ENCODE measurements at regions not wholly inside any gene's neighbourhood (a gene's known extent, or its start where the extent isn't known, plus 50 kb on each side); places are given as distances from the start of the nearest gene placed in this dataset.

- POLR2A ChIA-PET = no interaction called here
- no peak overlapping the region for H3K4me3 ChIP-seq (ENCODE audit: low read depth in 2 of 2, low read length in 1 of 2)
- CTCF ChIA-PET = no interaction called here
- H3K27ac ChIP-seq (ENCODE audit: low read depth in 2 of 2, low read length in 1 of 2) = no peak overlapping the region
- H3K4me2 ChIP-seq = no peak overlapping the region
- no peaks in the 10 kb centered on the region for H3K9me2 ChIP-seq
- no peak overlapping the region for H2AFZ ChIP-seq (ENCODE audit: low read depth)
- H3K36me3 ChIP-seq (replicated peaks in 1 of 2; ENCODE audit: control insufficient read depth in 1 of 2, insufficient read depth in 2 of 2, low read length in 1 of 2) = no peaks in the 10 kb centered on the region
- H3K9ac ChIP-seq = no peak overlapping the region
- H3K4me1 ChIP-seq (ENCODE audit: control insufficient read depth in 1 of 2, insufficient read depth in 2 of 2, low read depth in 1 of 2, low read length in 1 of 2) = no peaks in the 10 kb centered on the region
- WGBS (ENCODE audit: low lambda C conversion rate) = 34% methylated on average over 3 of the region's 3 CpGs
- TF ChIP-seq MEF2A (IDR thresholded peaks at IDR 0.05; ENCODE audit: borderline replicate concordance, low read depth) = no peak
- TF ChIP-seq TEAD4 (IDR thresholded peaks at IDR 0.05; ENCODE audit: borderline replicate concordance, insufficient read depth) = no peak
- no peak for TF ChIP-seq SMC3 (IDR thresholded peaks at IDR 0.05; ENCODE audit: low read depth, low read length)
- no peak for TF ChIP-seq EP300 (IDR thresholded peaks at IDR 0.05; ENCODE audit: borderline replicate concordance in 1 of 2, low read depth in 1 of 2, low read length in 1 of 2)
- no peak for TF ChIP-seq YY1 (IDR thresholded peaks at IDR 0.05; ENCODE audit: low read depth)
- H4K20me1 ChIP-seq (ENCODE audit: insufficient read depth) = no peaks in the 10 kb centered on the region
- no peaks in the 10 kb centered on the region for H3K9me3 ChIP-seq
- H3K79me2 ChIP-seq (ENCODE audit: insufficient read depth) = no peaks in the 10 kb centered on the region
- H3K27me3 ChIP-seq (ENCODE audit: insufficient read depth) = no peaks in the 10 kb centered on the region
- no peak for DNase-seq
- H3F3A ChIP-seq (replicated peaks; ENCODE audit: insufficient read depth) = no peaks in the 10 kb centered on the region
These were observed 376.4 kb upstream of the FAM98A start for GRCh38 chr2:33975498-33975897.

- ChIA-PET POLR2A (no interaction called here), CTCF (no interaction called here)
- Histone ChIP-seq H3K27me3 (ENCODE audit: insufficient read depth) (no peaks in the 10 kb centered on the region), H3K79me2 (ENCODE audit: insufficient read depth) (no peaks in the 10 kb centered on the region), H3K9ac (no peak overlapping the region), H3K4me2 (no peak overlapping the region), H3K9me2 (no peaks in the 10 kb centered on the region), H3F3A (replicated peaks; ENCODE audit: insufficient read depth) (no peaks in the 10 kb centered on the region), H4K20me1 (ENCODE audit: insufficient read depth) (no peaks in the 10 kb centered on the region), H3K36me3 (replicated peaks in 1 of 2; ENCODE audit: control insufficient read depth in 1 of 2, insufficient read depth in 2 of 2, low read length in 1 of 2) (no peaks in the 10 kb centered on the region), H3K9me3 (no peaks in the 10 kb centered on the region), H3K4me1 (ENCODE audit: control insufficient read depth in 1 of 2, insufficient read depth in 2 of 2, low read depth in 1 of 2, low read length in 1 of 2) (no peaks in the 10 kb centered on the region), H2AFZ (ENCODE audit: low read depth) (no peak overlapping the region), H3K27ac (ENCODE audit: low read depth in 2 of 2, low read length in 1 of 2) (no peak overlapping the region), H3K4me3 (ENCODE audit: low read depth in 2 of 2, low read length in 1 of 2) (no peak overlapping the region)
- no peak for DNase-seq
- 17% methylated on average over 4 of the region's 4 CpGs for WGBS (ENCODE audit: low lambda C conversion rate)
- TF ChIP-seq NFIC (IDR thresholded peaks at IDR 0.05; ENCODE audit: borderline replicate concordance) (no peak), CHD2 (IDR thresholded peaks at IDR 0.05; ENCODE audit: low read length, partially characterized antibody) (no peak), JUND (IDR thresholded peaks at IDR 0.05) (no peak)
These were observed 368.0 kb upstream of the FAM98A start for GRCh38 chr2:33967103-33967502.

- no peak overlapping the region for H3K27ac ChIP-seq (ENCODE audit: low read depth in 2 of 2, low read length in 1 of 2)
- DNase-seq = no peak
- 7% methylated on average over 5 of the region's 5 CpGs for WGBS (ENCODE audit: low lambda C conversion rate)
- TF ChIP-seq GABPA (IDR thresholded peaks at IDR 0.05; ENCODE audit: low read depth) = no peak
- no peaks in the 10 kb centered on the region; the same call in 1 of the 2 replicates for H3K79me2 ChIP-seq (ENCODE audit: insufficient read depth)
- no peaks in the 10 kb centered on the region for H3K27me3 ChIP-seq (ENCODE audit: insufficient read depth)
- H3K36me3 ChIP-seq (replicated peaks in 1 of 2; ENCODE audit: control insufficient read depth in 1 of 2, insufficient read depth in 2 of 2, low read length in 1 of 2) = no peaks in the 10 kb centered on the region
- H4K20me1 ChIP-seq (ENCODE audit: insufficient read depth) = no peaks in the 10 kb centered on the region
- no peaks in the 10 kb centered on the region for H3K9me2 ChIP-seq
- H3F3A ChIP-seq (replicated peaks; ENCODE audit: insufficient read depth) = no peaks in the 10 kb centered on the region
- no peak overlapping the region for H3K9ac ChIP-seq
- no peaks in the 10 kb centered on the region for H3K9me3 ChIP-seq
- ChIA-PET CTCF (no interaction called here), POLR2A (no interaction called here)
- no peak overlapping the region for H3K4me3 ChIP-seq (ENCODE audit: low read depth in 2 of 2, low read length in 1 of 2)
- no peak overlapping the region for H3K4me2 ChIP-seq
- H3K4me1 ChIP-seq (ENCODE audit: control insufficient read depth in 1 of 2, insufficient read depth in 2 of 2, low read depth in 1 of 2, low read length in 1 of 2) = no peaks in the 10 kb centered on the region
- H2AFZ ChIP-seq (ENCODE audit: low read depth) = no peak overlapping the region
These were observed 359.5 kb upstream of the FAM98A start for GRCh38 chr2:33958591-33958990.

DNA sequence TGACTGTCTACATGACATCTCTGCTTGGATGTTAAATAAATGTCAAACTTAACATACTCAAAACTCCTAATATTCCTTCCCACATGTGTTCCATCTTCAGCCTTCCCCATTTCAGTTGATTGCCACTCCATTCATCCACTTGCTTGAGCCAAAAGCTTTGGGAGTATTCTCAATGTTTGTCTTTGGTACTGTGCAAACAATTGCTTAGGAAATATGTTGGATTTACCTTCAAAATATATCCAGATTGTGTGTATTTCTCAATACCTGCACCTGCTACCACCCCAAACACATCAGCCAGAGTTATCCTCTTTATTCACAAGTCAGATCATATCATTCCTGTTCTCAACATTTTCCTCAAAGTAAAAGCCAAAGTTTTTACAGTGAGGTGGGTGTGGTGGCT lies 350.3 kb upstream of the FAM98A start:
- ChIA-PET POLR2A (no interaction called here), CTCF (no interaction called here)
- H3K79me2 ChIP-seq (ENCODE audit: insufficient read depth) = no peaks in the 10 kb centered on the region
- H3K27me3 ChIP-seq (ENCODE audit: insufficient read depth) = no peaks in the 10 kb centered on the region
- no peaks in the 10 kb centered on the region for H3F3A ChIP-seq (replicated peaks; ENCODE audit: insufficient read depth)
- no peak overlapping the region for H3K27ac ChIP-seq (ENCODE audit: low read depth in 2 of 2, low read length in 1 of 2)
- H3K4me1 ChIP-seq (ENCODE audit: control insufficient read depth in 1 of 2, insufficient read depth in 2 of 2, low read depth in 1 of 2, low read length in 1 of 2) = no peaks in the 10 kb centered on the region
- no peak overlapping the region for H3K4me2 ChIP-seq
- no peaks in the 10 kb centered on the region for H3K9me3 ChIP-seq
- H3K4me3 ChIP-seq (ENCODE audit: low read depth in 2 of 2, low read length in 1 of 2) = no peak overlapping the region
- no peaks in the 10 kb centered on the region for H4K20me1 ChIP-seq (ENCODE audit: insufficient read depth)
- H3K9ac ChIP-seq = no peak overlapping the region
- H2AFZ ChIP-seq (ENCODE audit: low read depth) = no peak overlapping the region
- no peaks in the 10 kb centered on the region for H3K36me3 ChIP-seq (replicated peaks in 1 of 2; ENCODE audit: control insufficient read depth in 1 of 2, insufficient read depth in 2 of 2, low read length in 1 of 2)
- H3K9me2 ChIP-seq = no peaks in the 10 kb centered on the region
- TF ChIP-seq EZH2phosphoT487 (IDR thresholded peaks at IDR 0.05; ENCODE audit: borderline replicate concordance, low read depth) (no peak), RCOR1 (IDR thresholded peaks at IDR 0.05; ENCODE audit: low read length) (no peak), FOXJ3 (CRISPR knock-in tag; IDR thresholded peaks at IDR 0.05) (no peak), NFIC (IDR thresholded peaks at IDR 0.05; ENCODE audit: borderline replicate concordance) (no peak), SMC3 (IDR thresholded peaks at IDR 0.05; ENCODE audit: low read depth, low read length) (no peak), RXRA (IDR thresholded peaks at IDR 0.05; ENCODE audit: borderline replicate concordance, low read depth) (no peak), FOSL2 (IDR thresholded peaks at IDR 0.05; ENCODE audit: borderline replicate concordance, low read depth) (no peak)
- TF ChIP-seq, protein P1, sequence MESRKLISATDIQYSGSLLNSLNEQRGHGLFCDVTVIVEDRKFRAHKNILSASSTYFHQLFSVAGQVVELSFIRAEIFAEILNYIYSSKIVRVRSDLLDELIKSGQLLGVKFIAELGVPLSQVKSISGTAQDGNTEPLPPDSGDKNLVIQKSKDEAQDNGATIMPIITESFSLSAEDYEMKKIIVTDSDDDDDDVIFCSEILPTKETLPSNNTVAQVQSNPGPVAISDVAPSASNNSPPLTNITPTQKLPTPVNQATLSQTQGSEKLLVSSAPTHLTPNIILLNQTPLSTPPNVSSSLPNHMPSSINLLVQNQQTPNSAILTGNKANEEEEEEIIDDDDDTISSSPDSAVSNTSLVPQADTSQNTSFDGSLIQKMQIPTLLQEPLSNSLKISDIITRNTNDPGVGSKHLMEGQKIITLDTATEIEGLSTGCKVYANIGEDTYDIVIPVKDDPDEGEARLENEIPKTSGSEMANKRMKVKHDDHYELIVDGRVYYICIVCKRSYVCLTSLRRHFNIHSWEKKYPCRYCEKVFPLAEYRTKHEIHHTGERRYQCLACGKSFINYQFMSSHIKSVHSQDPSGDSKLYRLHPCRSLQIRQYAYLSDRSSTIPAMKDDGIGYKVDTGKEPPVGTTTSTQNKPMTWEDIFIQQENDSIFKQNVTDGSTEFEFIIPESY (IDR thresholded peaks at IDR 0.05; ENCODE audit: borderline replicate concordance, low read depth) = no peak
- TF ChIP-seq, protein P2, sequence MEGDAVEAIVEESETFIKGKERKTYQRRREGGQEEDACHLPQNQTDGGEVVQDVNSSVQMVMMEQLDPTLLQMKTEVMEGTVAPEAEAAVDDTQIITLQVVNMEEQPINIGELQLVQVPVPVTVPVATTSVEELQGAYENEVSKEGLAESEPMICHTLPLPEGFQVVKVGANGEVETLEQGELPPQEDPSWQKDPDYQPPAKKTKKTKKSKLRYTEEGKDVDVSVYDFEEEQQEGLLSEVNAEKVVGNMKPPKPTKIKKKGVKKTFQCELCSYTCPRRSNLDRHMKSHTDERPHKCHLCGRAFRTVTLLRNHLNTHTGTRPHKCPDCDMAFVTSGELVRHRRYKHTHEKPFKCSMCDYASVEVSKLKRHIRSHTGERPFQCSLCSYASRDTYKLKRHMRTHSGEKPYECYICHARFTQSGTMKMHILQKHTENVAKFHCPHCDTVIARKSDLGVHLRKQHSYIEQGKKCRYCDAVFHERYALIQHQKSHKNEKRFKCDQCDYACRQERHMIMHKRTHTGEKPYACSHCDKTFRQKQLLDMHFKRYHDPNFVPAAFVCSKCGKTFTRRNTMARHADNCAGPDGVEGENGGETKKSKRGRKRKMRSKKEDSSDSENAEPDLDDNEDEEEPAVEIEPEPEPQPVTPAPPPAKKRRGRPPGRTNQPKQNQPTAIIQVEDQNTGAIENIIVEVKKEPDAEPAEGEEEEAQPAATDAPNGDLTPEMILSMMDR (IDR thresholded peaks at IDR 0.05) = no peak
- no peak for DNase-seq

Data from SK-N-SH (cell line).